ENCODE measurements at regions not wholly inside any gene's neighbourhood (a gene's known extent, or its start where the extent isn't known, plus 50 kb on each side); places are given as distances from the start of the nearest gene placed in this dataset.

- H3K36me3 Mint-ChIP-seq (ENCODE audit: low read depth): no peaks in the 10 kb centered on the region
- peaks cover 14% of the 10 kb centered on the region; the same call in 1 of the 2 replicates for H3K4me1 ChIP-seq (ENCODE audit: insufficient read depth)
- peaks cover 37% of the 10 kb centered on the region for H3K4me1 Mint-ChIP-seq
- ATAC-seq: no peak
- H3K27me3 ChIP-seq (ENCODE audit: insufficient read depth): no peaks in the 10 kb centered on the region
- H3F3A ChIP-seq (replicated peaks; ENCODE audit: low read depth): no peaks in the 10 kb centered on the region
- H3K27me3 Mint-ChIP-seq (ENCODE audit: insufficient read depth, low read depth, poor library complexity): no peaks in the 10 kb centered on the region
- no peak overlapping the region for H2AFZ ChIP-seq
- TF ChIP-seq ZNF114 (CRISPR knock-in tag; IDR thresholded peaks at IDR 0.05): no peak
- TF ChIP-seq CREB1 (CRISPR knock-in tag; IDR thresholded peaks at IDR 0.05; ENCODE audit: low read depth): no peak
- TF ChIP-seq ETS1 (IDR thresholded peaks at IDR 0.05): no peak
- no peak for TF ChIP-seq NANOG (IDR thresholded peaks at IDR 0.05; ENCODE audit: borderline replicate concordance)
- TF ChIP-seq EZH2 (IDR thresholded peaks at IDR 0.05; ENCODE audit: low read depth, unreplicated experiment): no peak
- TF ChIP-seq ZNF462 (CRISPR knock-in tag; IDR thresholded peaks at IDR 0.05): no peak
- TF ChIP-seq JUNB (IDR thresholded peaks at IDR 0.05; ENCODE audit: unreplicated experiment): no peak
- H3K9me2 ChIP-seq (ENCODE audit: insufficient read depth): no peaks in the 10 kb centered on the region
- DNase-seq (ENCODE audit: low spot score): no peak
- H3K4me3 Mint-ChIP-seq: no peak overlapping the region
- H3K79me2 ChIP-seq (replicated peaks; ENCODE audit: insufficient read depth): no peaks in the 10 kb centered on the region
- H4K20me1 ChIP-seq (replicated peaks; ENCODE audit: insufficient read depth): no peaks in the 10 kb centered on the region
- H3K27ac ChIP-seq (ENCODE audit: low read depth): no peak overlapping the region
- no peaks in the 10 kb centered on the region for H3K9me3 Mint-ChIP-seq
- no peak overlapping the region for H3K4me2 ChIP-seq
- H3K4me3 ChIP-seq: no peak overlapping the region
- no peaks in the 10 kb centered on the region for H3K36me3 ChIP-seq (ENCODE audit: insufficient read depth)
- no peak overlapping the region for H3K27ac Mint-ChIP-seq
Measured at GRCh38 chr13:79778741-79779460, 297.9 kb downstream of the NDFIP2 start.

All from GM23338 (cell line).